Thoracic aorta (tissue), 2 donors: ENCODE measurements at regions not wholly inside any gene's neighbourhood (a gene's known extent, or its start where the extent isn't known, plus 50 kb on each side); places are given as distances from the start of the nearest gene placed in this dataset.

ENCODE experiments used
- ATAC-seq: fragments of 150-250 bp; one replicate; pipeline ENCODE4 v1.8.0; 2017; ENCODE audit warnings: low read depth; ENCODE audit not compliant: insufficient number of reproducible peaks, low FRiP score
- DNase-seq: peaks from one replicate; pipeline ENCODE4 v3.0.0-alpha.2; 2020; ENCODE audit warnings: low spot score
- H3K27ac ChIP-seq, 2 donors: fragments of 200-600 bp; sonication (generic); 1 replicate in 1 of 2; 2 replicates in 1 of 2; pipeline ENCODE4 v1.5.1; 2016; ENCODE audit warnings: mild to moderate bottlenecking in 2 of 2, moderate library complexity in 2 of 2
- H3K27me3 ChIP-seq: fragments of 200-600 bp; sonication (generic); replicated peaks from 2 replicates; pipeline ENCODE4 v1.6.0; 2016; ENCODE audit warnings: mild to moderate bottlenecking; ENCODE audit not compliant: insufficient read depth
- H3K36me3 ChIP-seq: fragments of 200-600 bp; sonication (generic); one replicate; pipeline ENCODE4 v1.5.1; 2016
- H3K4me1 ChIP-seq, 2 donors: fragments of 200-600 bp; sonication (generic); 1 replicate in 1 of 2; 2 replicates in 1 of 2; pipeline versions ENCODE4 v1.5.1 to v1.6.0; 2016; ENCODE audit warnings: low read depth in 2 of 2, mild to moderate bottlenecking in 1 of 2; ENCODE audit not compliant: control insufficient read depth in 1 of 2
- H3K4me3 ChIP-seq: fragments of 200-600 bp; sonication (generic); 2 replicates; pipeline ENCODE4 v1.5.1; 2016; ENCODE audit warnings: mild to moderate bottlenecking
- H3K9me3 ChIP-seq: fragments of 200-600 bp; sonication (generic); 2 replicates; pipeline ENCODE4 v1.5.1; 2016
- TF ChIP-seq, protein P1 (sequence below): fragments of 200-600 bp; sonication (generic); IDR thresholded peaks from one replicate; pipeline ENCODE4 v1.5.1; 2019; ENCODE audit warnings: antibody characterized with exemption

DNA sequence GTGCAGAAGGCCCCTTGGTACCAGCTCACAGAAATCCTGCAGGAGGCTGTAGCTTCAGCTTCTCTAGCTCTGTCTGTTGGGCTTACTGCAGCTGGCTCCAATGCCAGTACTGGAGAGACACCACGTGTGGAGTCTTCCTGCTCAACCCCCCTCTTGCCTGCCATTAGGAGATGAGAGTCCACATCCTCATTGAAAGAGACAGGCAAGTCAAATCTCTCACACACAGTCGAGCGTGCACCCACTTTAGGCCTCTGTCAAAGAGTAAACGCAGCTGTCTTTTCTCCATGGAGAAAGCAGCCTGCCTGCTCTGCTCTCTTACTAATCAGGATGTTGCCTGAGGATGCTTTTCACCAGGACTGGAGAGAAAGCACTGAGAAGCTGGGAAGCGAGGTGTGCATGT, 523.0 kb upstream of the NBEA start:
- no peaks in the 10 kb centered on the region for H3K9me3 ChIP-seq
- TF ChIP-seq, protein P1, sequence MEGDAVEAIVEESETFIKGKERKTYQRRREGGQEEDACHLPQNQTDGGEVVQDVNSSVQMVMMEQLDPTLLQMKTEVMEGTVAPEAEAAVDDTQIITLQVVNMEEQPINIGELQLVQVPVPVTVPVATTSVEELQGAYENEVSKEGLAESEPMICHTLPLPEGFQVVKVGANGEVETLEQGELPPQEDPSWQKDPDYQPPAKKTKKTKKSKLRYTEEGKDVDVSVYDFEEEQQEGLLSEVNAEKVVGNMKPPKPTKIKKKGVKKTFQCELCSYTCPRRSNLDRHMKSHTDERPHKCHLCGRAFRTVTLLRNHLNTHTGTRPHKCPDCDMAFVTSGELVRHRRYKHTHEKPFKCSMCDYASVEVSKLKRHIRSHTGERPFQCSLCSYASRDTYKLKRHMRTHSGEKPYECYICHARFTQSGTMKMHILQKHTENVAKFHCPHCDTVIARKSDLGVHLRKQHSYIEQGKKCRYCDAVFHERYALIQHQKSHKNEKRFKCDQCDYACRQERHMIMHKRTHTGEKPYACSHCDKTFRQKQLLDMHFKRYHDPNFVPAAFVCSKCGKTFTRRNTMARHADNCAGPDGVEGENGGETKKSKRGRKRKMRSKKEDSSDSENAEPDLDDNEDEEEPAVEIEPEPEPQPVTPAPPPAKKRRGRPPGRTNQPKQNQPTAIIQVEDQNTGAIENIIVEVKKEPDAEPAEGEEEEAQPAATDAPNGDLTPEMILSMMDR: no peak
- no peaks in the 10 kb centered on the region for H3K36me3 ChIP-seq
- H3K27ac ChIP-seq: no peak overlapping the region
- DNase-seq (no peak), ATAC-seq (no peak)
- no peaks in the 10 kb centered on the region for H3K4me1 ChIP-seq
- H3K4me3 ChIP-seq: no peak overlapping the region
- H3K27me3 ChIP-seq: no peaks in the 10 kb centered on the region

DNA sequence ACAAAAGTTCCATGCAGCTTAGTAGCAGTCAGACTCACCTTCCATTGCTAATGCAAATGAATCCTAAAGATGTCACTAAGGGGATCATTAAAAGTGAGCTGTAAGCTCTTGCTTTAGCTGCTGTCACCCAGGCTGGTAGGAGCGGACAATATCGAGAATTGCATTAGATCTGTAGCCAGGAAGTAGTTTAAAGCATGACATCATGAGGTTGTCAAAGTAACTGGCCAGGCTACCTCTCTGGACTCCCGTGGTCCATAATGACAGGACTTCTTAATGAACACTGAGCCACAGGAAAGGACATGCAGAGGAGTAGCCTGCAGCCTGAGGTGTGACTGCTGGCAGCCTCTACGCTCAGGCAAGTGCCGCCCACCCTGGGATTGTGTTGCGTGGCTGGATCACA, 522.3 kb upstream of the NBEA start:
- ATAC-seq: no peak
- DNase-seq: no peak

DNA sequence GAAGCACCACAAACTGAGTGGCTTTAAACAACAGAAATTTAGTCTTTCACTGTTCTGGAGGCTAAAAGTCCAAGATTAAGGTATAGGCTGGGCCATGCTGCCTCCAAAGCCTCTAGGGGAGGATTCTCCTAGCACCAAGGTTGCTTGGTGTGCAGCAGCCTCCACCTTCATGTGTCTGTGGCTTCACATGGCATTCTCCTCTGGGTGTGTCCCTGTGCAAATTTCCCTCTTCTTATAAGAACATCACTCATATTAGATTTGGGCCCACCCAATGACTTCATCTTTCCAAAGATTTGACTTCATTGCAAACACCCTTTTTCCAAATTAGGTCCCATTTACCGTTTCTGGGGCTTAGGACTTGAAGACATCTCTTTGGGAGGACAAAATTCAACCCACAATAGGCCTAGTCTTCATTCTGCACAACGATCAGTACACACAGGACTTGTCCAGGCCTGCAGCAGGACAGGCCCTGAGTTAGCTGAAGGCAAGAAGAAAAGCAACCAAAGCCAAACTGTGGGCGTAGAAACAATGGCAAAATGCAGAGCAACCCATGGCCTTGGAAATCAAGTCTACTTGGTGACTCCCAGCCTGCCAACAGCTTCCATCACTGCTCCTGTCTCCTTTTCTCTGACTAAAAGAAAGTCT, 521.2 kb upstream of the NBEA start:
- DNase-seq: no peak

More for the DNA sequence above, 522.3 kb upstream of the NBEA start:
- H3K27ac ChIP-seq: no peak overlapping the region
- no peaks in the 10 kb centered on the region for H3K4me1 ChIP-seq
- H3K27me3 ChIP-seq: no peaks in the 10 kb centered on the region
- no peak overlapping the region for H3K4me3 ChIP-seq
- H3K9me3 ChIP-seq: no peaks in the 10 kb centered on the region
- TF ChIP-seq, protein P1: no peak
- no peaks in the 10 kb centered on the region for H3K36me3 ChIP-seq

DNA sequence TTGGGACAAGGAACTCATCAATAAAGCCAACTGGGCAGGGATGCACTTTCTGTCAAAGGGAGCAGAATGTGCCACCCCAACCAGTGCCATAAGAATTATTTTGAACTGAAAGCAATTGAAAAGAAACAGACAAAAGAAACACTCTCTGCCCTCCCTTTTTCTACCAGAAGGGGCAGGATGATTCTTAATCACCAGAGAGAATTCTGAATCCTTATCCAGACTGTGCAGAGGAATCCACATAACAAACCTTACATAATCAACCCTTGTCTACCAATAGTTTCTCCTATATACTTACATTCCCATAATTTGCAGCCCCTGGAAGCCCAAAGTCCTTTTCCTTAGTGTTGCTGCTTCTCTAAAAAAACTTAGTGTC, 520.7 kb upstream of the NBEA start:
- Histone ChIP-seq H3K27me3 (no peaks in the 10 kb centered on the region), H3K27ac (no peak overlapping the region), H3K36me3 (no peaks in the 10 kb centered on the region), H3K9me3 (no peaks in the 10 kb centered on the region), H3K4me3 (no peak overlapping the region), H3K4me1 (no peaks in the 10 kb centered on the region)
- TF ChIP-seq, protein P1: no peak
- no peak for ATAC-seq
- no peak for DNase-seq

More for the DNA sequence above, 521.2 kb upstream of the NBEA start:
- Histone ChIP-seq H3K36me3 (no peaks in the 10 kb centered on the region), H3K9me3 (no peaks in the 10 kb centered on the region), H3K27ac (no peak overlapping the region), H3K27me3 (no peaks in the 10 kb centered on the region), H3K4me1 (no peaks in the 10 kb centered on the region), H3K4me3 (no peak overlapping the region)
- ATAC-seq: no peak
- TF ChIP-seq, protein P1: no peak

DNA sequence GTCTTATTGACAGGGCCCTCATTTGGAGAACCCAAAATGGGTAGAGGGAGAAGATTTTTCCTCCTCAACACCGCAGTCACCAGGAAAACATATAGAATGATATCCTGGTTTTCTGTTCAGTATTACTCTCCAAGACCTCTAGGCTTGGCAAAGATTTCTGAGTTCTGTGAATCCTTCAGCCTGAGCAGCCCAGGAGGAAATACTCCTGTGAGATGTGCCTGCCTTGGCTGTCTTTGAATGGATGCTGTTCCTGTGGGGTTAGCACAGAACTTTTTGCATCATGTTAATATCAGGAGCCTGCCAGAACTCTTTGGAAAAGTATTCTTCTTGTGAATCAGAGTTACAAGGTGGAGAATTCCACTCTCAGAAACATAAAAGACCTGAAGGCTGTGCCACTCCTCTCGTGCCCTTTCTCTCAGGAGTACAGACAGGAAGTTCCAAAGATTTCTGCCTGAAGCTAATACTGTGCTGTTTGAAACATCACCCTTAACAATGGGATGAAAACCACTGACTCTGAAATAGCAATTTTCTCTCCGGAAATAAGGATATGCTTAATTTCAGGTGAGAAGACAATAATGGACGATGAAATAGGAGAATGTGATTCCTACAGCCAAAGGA, 520.1 kb upstream of the NBEA start:
- no peak overlapping the region for H3K4me3 ChIP-seq
- DNase-seq (no peak), ATAC-seq (no peak)
- no peaks in the 10 kb centered on the region for H3K4me1 ChIP-seq
- H3K27me3 ChIP-seq: no peaks in the 10 kb centered on the region
- H3K9me3 ChIP-seq: no peaks in the 10 kb centered on the region
- TF ChIP-seq, protein P1: no peak
- no peaks in the 10 kb centered on the region for H3K36me3 ChIP-seq
- H3K27ac ChIP-seq: no peak overlapping the region
